Neural cell (in vitro differentiated cells): ENCODE measurements at regions not wholly inside any gene's neighbourhood (a gene's known extent, or its start where the extent isn't known, plus 50 kb on each side); places are given as distances from the start of the nearest gene placed in this dataset.

ENCODE experiments used
- H2AFZ ChIP-seq: fragments of 200-600, 300-800 bp; sonication (generic), shearing (Covaris generic); 2 replicates; pipeline ENCODE4 v1.6.0; 2014; ENCODE audit warnings: low read depth, mild to moderate bottlenecking, antibody characterized with exemption, low read length, moderate library complexity
- H3F3A ChIP-seq: fragments of 200-600 bp; shearing (Covaris generic); 2 replicates; pipeline ENCODE4 v1.6.1; 2016; ENCODE audit warnings: mild to moderate bottlenecking, moderate library complexity, mixed read lengths, antibody characterized with exemption, low read length; ENCODE audit not compliant: insufficient read depth, poor library complexity, severe bottlenecking
- H3K27ac ChIP-seq: fragments of 200-600, 300-800 bp; sonication (generic), shearing (Covaris generic); 2 replicates; pipeline ENCODE4 v1.5.1; 2014; ENCODE audit warnings: mild to moderate bottlenecking, low read length, moderate library complexity
- H3K27me3 ChIP-seq: fragments of 300-800, 200-600 bp; sonication (generic), shearing (Covaris generic); 2 replicates; pipeline ENCODE4 v1.6.0; 2014; ENCODE audit warnings: mild to moderate bottlenecking, low read depth, low read length, moderate library complexity; ENCODE audit not compliant: insufficient read depth
- H3K36me3 ChIP-seq: fragments of 300-800, 200-600 bp; sonication (generic), shearing (Covaris generic); 2 replicates; pipeline ENCODE4 v1.5.1; 2014; ENCODE audit warnings: mild to moderate bottlenecking, antibody characterized with exemption, low read length, moderate library complexity; ENCODE audit not compliant: insufficient read depth
- H3K4me2 ChIP-seq: fragments of 300-800, 200-600 bp; sonication (generic), shearing (Covaris generic); 2 replicates; pipeline ENCODE4 v1.6.0; 2014; ENCODE audit warnings: mild to moderate bottlenecking, low read length
- H3K4me3 ChIP-seq: fragments of 300-800, 200-600 bp; sonication (generic), shearing (Covaris generic); 2 replicates; pipeline ENCODE4 v1.5.1; 2014; ENCODE audit warnings: mild to moderate bottlenecking, low read length, moderate library complexity
- H3K79me2 ChIP-seq: fragments of 200-600 bp; shearing (Covaris generic); replicated peaks from 2 replicates; pipeline ENCODE4 v1.6.0; 2014; ENCODE audit warnings: mild to moderate bottlenecking, low read length, moderate library complexity; ENCODE audit not compliant: insufficient read depth
- H3K9ac ChIP-seq: fragments of 300-800, 200-600 bp; sonication (generic), shearing (Covaris generic); 2 replicates; pipeline ENCODE4 v1.6.1; 2016; ENCODE audit warnings: mild to moderate bottlenecking, low read length, mixed read lengths
- H3K9me2 ChIP-seq: fragments of 200-600 bp; shearing (Covaris generic); 2 replicates; pipeline ENCODE4 v1.6.1; 2016; ENCODE audit warnings: mild to moderate bottlenecking, low read length, mixed read lengths; ENCODE audit not compliant: insufficient read depth
- H3K9me3 ChIP-seq: fragments of 200-600, 300-800 bp; sonication (generic), shearing (Covaris generic); 2 replicates; pipeline ENCODE4 v1.6.1; 2016; ENCODE audit warnings: mild to moderate bottlenecking, mixed run types, low read length, moderate library complexity, mixed read lengths
- H4K20me1 ChIP-seq: fragments of 200-600 bp; shearing (Covaris generic); 2 replicates; pipeline ENCODE4 v1.6.1; 2016; ENCODE audit warnings: mild to moderate bottlenecking, mixed run types; ENCODE audit not compliant: insufficient read depth
- CTCF ChIP-seq: fragments of 450-650 bp; IDR thresholded peaks from 2 replicates; pipeline ENCODE4 v1.5.1; 2014; ENCODE audit warnings: antibody characterized with exemption, mild to moderate bottlenecking, moderate library complexity; ENCODE audit not compliant: poor library complexity, severe bottlenecking
- EP300 ChIP-seq: fragments of 450-650 bp; conservative IDR thresholded peaks from 2 replicates; pipeline ENCODE4 v1.6.1; 2014; ENCODE audit warnings: antibody characterized with exemption, mild to moderate bottlenecking, moderate library complexity; ENCODE audit not compliant: poor library complexity, severe bottlenecking
- EZH2 ChIP-seq: fragments of 200-600, 300-800 bp; shearing (Covaris generic), sonication (generic); IDR thresholded peaks from 2 replicates; pipeline ENCODE4 v1.6.1; 2014; ENCODE audit warnings: antibody characterized with exemption, low read length, borderline replicate concordance, mild to moderate bottlenecking; ENCODE audit not compliant: insufficient read depth, poor library complexity, severe bottlenecking
- MXI1 ChIP-seq: fragments of 450-650 bp; conservative IDR thresholded peaks from 2 replicates; pipeline ENCODE4 v1.6.1; 2014; ENCODE audit warnings: antibody characterized with exemption, mild to moderate bottlenecking; ENCODE audit not compliant: poor library complexity, severe bottlenecking
- POLR2AphosphoS5 ChIP-seq: IDR thresholded peaks from 2 replicates; pipeline ENCODE4 v1.6.1; 2012
- RAD21 ChIP-seq: fragments of 450-650 bp; conservative IDR thresholded peaks from 2 replicates; pipeline ENCODE4 v1.6.1; 2014; ENCODE audit warnings: antibody characterized with exemption, mild to moderate bottlenecking, moderate library complexity
- SMC3 ChIP-seq: fragments of 450-650 bp; conservative IDR thresholded peaks from 2 replicates; pipeline ENCODE4 v1.6.1; 2014; ENCODE audit warnings: antibody characterized with exemption, mild to moderate bottlenecking, moderate library complexity; ENCODE audit not compliant: poor library complexity
- TAF1 ChIP-seq: IDR thresholded peaks from 2 replicates; pipeline ENCODE4 v1.6.1; 2012; ENCODE audit warnings: low read depth

GRCh38 chr6:811191-811590, 118.3 kb upstream of the EXOC2 start:
- Histone ChIP-seq H3K79me2 (no peaks in the 10 kb centered on the region), H3K9ac (no peak overlapping the region), H3K9me2 (no peaks in the 10 kb centered on the region), H3K27ac (no peak overlapping the region), H3F3A (no peaks in the 10 kb centered on the region), H3K27me3 (no peaks in the 10 kb centered on the region), H2AFZ (no peak overlapping the region), H3K36me3 (no peaks in the 10 kb centered on the region), H3K4me3 (no peak overlapping the region), H3K4me2 (no peak overlapping the region), H4K20me1 (no peaks in the 10 kb centered on the region), H3K9me3 (no peaks in the 10 kb centered on the region)
- TF ChIP-seq MXI1 = no peak
- TF ChIP-seq SMC3 = no peak
- TF ChIP-seq TAF1 = no peak
- no peak for TF ChIP-seq POLR2AphosphoS5
- TF ChIP-seq EP300 = no peak
- TF ChIP-seq EZH2 = no peak

GRCh38 chr6:804771-805170, 111.8 kb upstream of the EXOC2 start:
- no peaks in the 10 kb centered on the region for H3K9me2 ChIP-seq
- H3K79me2 ChIP-seq = no peaks in the 10 kb centered on the region
- H3K4me2 ChIP-seq = no peak overlapping the region
- H3K9ac ChIP-seq = no peak overlapping the region
- no peak overlapping the region for H3K4me3 ChIP-seq
- no peaks in the 10 kb centered on the region for H3K27me3 ChIP-seq
- TF ChIP-seq RAD21 = no peak
- H3K9me3 ChIP-seq = no peaks in the 10 kb centered on the region
- H4K20me1 ChIP-seq = no peaks in the 10 kb centered on the region
- H2AFZ ChIP-seq = no peak overlapping the region
- no peaks in the 10 kb centered on the region for H3K36me3 ChIP-seq
- no peaks in the 10 kb centered on the region for H3F3A ChIP-seq
- no peak overlapping the region for H3K27ac ChIP-seq

GRCh38 chr6:804317-804716, 111.4 kb upstream of the EXOC2 start:
- Histone ChIP-seq H3K9me2 (no peaks in the 10 kb centered on the region), H3K36me3 (no peaks in the 10 kb centered on the region), H3K79me2 (no peaks in the 10 kb centered on the region), H4K20me1 (no peaks in the 10 kb centered on the region), H3K4me3 (no peak overlapping the region), H2AFZ (no peak overlapping the region), H3K9me3 (no peaks in the 10 kb centered on the region), H3K9ac (no peak overlapping the region), H3F3A (no peaks in the 10 kb centered on the region), H3K27me3 (no peaks in the 10 kb centered on the region), H3K4me2 (no peak overlapping the region), H3K27ac (no peak overlapping the region)
- TF ChIP-seq CTCF (no peak), TAF1 (no peak), EP300 (no peak), POLR2AphosphoS5 (no peak)
